ENCODE measurements at regions not wholly inside any gene's neighbourhood (a gene's known extent, or its start where the extent isn't known, plus 50 kb on each side); places are given as distances from the start of the nearest gene placed in this dataset.

GRCh38 chr12:24200010-24200409, 250.5 kb upstream of the SOX5 start:
- no peak for TF ChIP-seq CTCF (IDR thresholded peaks at IDR 0.05; ENCODE audit: extremely low read depth, low read depth, low read length)
- DNase-seq (ENCODE audit: insufficient read length, low spot score, missing footprints) = no peak
- H3K9me3 ChIP-seq (ENCODE audit: low read depth, low read length) = no peaks in the 10 kb centered on the region
- H3K4me3 ChIP-seq (ENCODE audit: insufficient read depth, low read length) = no peak overlapping the region
- no peak overlapping the region for H3K27ac ChIP-seq (ENCODE audit: low read depth, low read length)
- H3K36me3 ChIP-seq (ENCODE audit: insufficient read depth, low read length) = no peaks in the 10 kb centered on the region
- H3K4me1 ChIP-seq (ENCODE audit: insufficient read depth, low read length) = no peaks in the 10 kb centered on the region
- no peak overlapping the region for H3K4me2 ChIP-seq (ENCODE audit: insufficient read depth, low read length)
- H3K27me3 ChIP-seq (ENCODE audit: insufficient read depth, low read length) = no peaks in the 10 kb centered on the region
- H2AFZ ChIP-seq (ENCODE audit: low read length) = no peak overlapping the region
- H4K20me1 ChIP-seq (ENCODE audit: insufficient read depth, low read length) = no peaks in the 10 kb centered on the region
- no peaks in the 10 kb centered on the region for H3K79me2 ChIP-seq (ENCODE audit: insufficient read depth, low read length)

- H3K9me3 ChIP-seq (ENCODE audit: low read depth, low read length) = no peaks in the 10 kb centered on the region
- DNase-seq (ENCODE audit: insufficient read length, low spot score, missing footprints) = no peak
- H3K27me3 ChIP-seq (ENCODE audit: insufficient read depth, low read length) = no peaks in the 10 kb centered on the region
- no peak overlapping the region for H3K4me2 ChIP-seq (ENCODE audit: insufficient read depth, low read length)
- no peaks in the 10 kb centered on the region for H4K20me1 ChIP-seq (ENCODE audit: insufficient read depth, low read length)
- TF ChIP-seq CTCF (IDR thresholded peaks at IDR 0.05; ENCODE audit: extremely low read depth, low read depth, low read length) = no peak
- no peak overlapping the region for H3K27ac ChIP-seq (ENCODE audit: low read depth, low read length)
- H3K4me1 ChIP-seq (ENCODE audit: insufficient read depth, low read length) = no peaks in the 10 kb centered on the region
- H3K4me3 ChIP-seq (ENCODE audit: insufficient read depth, low read length) = no peak overlapping the region
- no peak overlapping the region for H2AFZ ChIP-seq (ENCODE audit: low read length)
- H3K79me2 ChIP-seq (ENCODE audit: insufficient read depth, low read length) = no peaks in the 10 kb centered on the region
- no peaks in the 10 kb centered on the region for H3K36me3 ChIP-seq (ENCODE audit: insufficient read depth, low read length)
Measured at GRCh38 chr12:24198936-24199671, 249.6 kb upstream of the SOX5 start.

GRCh38 chr12:24198070-24198469, 248.6 kb upstream of the SOX5 start:
- DNase-seq (ENCODE audit: insufficient read length, low spot score, missing footprints) = no peak
- Histone ChIP-seq H3K27me3 (ENCODE audit: insufficient read depth, low read length) (no peaks in the 10 kb centered on the region), H3K4me1 (ENCODE audit: insufficient read depth, low read length) (no peaks in the 10 kb centered on the region), H3K79me2 (ENCODE audit: insufficient read depth, low read length) (no peaks in the 10 kb centered on the region), H4K20me1 (ENCODE audit: insufficient read depth, low read length) (no peaks in the 10 kb centered on the region), H3K27ac (ENCODE audit: low read depth, low read length) (no peak overlapping the region), H3K4me3 (ENCODE audit: insufficient read depth, low read length) (no peak overlapping the region), H3K9me3 (ENCODE audit: low read depth, low read length) (no peaks in the 10 kb centered on the region), H3K36me3 (ENCODE audit: insufficient read depth, low read length) (no peaks in the 10 kb centered on the region), H2AFZ (ENCODE audit: low read length) (no peak overlapping the region), H3K4me2 (ENCODE audit: insufficient read depth, low read length) (no peak overlapping the region)
- TF ChIP-seq CTCF (IDR thresholded peaks at IDR 0.05; ENCODE audit: extremely low read depth, low read depth, low read length) = no peak

GRCh38 chr12:24197532-24197931, 248.1 kb upstream of the SOX5 start:
- Histone ChIP-seq H4K20me1 (ENCODE audit: insufficient read depth, low read length) (no peaks in the 10 kb centered on the region), H3K4me1 (ENCODE audit: insufficient read depth, low read length) (no peaks in the 10 kb centered on the region), H3K36me3 (ENCODE audit: insufficient read depth, low read length) (no peaks in the 10 kb centered on the region), H2AFZ (ENCODE audit: low read length) (no peak overlapping the region), H3K79me2 (ENCODE audit: insufficient read depth, low read length) (no peaks in the 10 kb centered on the region), H3K27me3 (ENCODE audit: insufficient read depth, low read length) (no peaks in the 10 kb centered on the region), H3K27ac (ENCODE audit: low read depth, low read length) (no peak overlapping the region), H3K9me3 (ENCODE audit: low read depth, low read length) (no peaks in the 10 kb centered on the region), H3K4me3 (ENCODE audit: insufficient read depth, low read length) (no peak overlapping the region), H3K4me2 (ENCODE audit: insufficient read depth, low read length) (no peak overlapping the region)
- no peak for TF ChIP-seq CTCF (IDR thresholded peaks at IDR 0.05; ENCODE audit: extremely low read depth, low read depth, low read length)
- no peak for DNase-seq (ENCODE audit: insufficient read length, low spot score, missing footprints)
